ENCODE measurements at regions not wholly inside any gene's neighbourhood (a gene's known extent, or its start where the extent isn't known, plus 50 kb on each side); places are given as distances from the start of the nearest gene placed in this dataset.

- Mint-ChIP-seq H3K4me3 (no peak overlapping the region), H3K27ac (no peak overlapping the region), H3K36me3 (no peaks in the 10 kb centered on the region), H3K27me3 (peaks cover 1% of the 10 kb centered on the region), H3K4me1 (no peaks in the 10 kb centered on the region), H3K9me3 (no peaks in the 10 kb centered on the region)
These were observed 93.3 kb downstream of the FOXL1 start for GRCh38 chr16:86671486-86672178.

DNA sequence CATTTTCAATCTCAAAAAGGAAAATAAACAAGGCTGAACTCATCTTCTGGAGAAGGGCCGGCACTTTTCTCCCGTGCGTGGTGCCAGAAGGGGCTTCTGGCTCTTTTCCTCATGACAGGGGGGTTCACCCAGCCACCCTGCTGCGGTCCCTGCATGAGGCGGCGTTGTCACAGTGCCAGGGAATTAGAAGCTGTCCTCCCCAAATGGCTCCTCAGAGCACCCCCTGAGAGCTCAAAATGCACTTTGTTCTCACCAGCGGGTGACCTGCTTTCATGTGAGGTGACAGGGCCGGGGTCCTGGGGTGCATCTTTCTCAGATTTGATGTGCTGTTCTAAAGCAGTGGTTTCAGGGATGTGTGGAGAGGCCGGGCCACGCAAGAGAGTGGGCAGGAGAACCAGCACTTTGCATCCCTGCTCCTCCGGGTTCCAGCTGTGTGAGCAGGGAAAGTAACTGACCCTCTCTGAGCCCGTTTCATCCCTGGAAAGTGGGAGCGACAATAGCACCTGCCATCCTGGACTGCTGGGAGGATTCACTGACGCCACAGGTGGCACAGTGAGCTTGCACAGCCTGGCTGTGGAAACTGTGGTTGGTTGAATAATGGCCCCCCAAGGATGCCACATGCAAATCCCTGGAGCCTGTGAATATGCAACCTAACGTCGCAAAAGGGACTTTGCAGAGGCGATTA is 94.0 kb downstream of the FOXL1 start:
- Mint-ChIP-seq H3K36me3 (no peaks in the 10 kb centered on the region), H3K9me3 (no peaks in the 10 kb centered on the region), H3K27me3 (peaks cover 1% of the 10 kb centered on the region), H3K4me3 (no peak overlapping the region), H3K27ac (no peak overlapping the region), H3K4me1 (no peaks in the 10 kb centered on the region)

DNA sequence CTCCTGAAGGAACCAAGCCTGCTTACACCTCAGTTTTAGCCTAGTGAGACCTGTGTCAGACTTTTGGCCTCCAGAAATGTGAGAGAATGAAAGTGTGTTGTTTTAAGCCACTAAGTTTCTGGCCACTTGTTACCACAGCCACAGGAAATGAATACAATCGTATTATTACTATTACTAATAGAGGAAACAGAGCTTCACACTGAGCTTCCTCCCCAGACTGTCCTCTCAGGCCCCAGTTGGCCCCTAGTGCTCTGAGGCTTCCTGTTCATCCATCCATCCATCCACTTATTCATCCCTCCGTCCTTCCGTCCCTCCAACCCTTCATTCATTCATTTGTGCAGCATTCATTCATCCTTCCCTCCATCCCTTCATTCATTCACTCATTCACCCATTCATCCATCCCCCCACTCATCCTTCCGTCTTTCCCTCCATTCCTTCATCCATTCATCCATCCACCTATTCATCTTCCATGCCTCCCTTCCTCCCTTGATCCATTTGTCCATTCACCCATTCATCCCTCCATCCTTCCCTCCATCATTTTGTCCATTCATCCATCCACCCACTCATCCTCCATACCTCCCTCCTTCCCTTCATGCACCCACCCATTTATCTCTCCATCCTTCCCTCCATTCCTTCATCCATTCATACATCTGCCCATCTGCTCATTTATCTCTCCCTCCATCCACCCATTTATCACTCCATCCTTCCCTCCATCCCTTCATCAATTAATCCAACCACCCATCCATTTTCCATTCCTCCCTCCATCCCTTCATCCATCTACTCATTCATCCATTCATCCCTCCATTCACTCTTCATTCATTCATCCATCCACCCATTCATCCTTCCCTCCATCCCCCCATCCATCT is 95.0 kb downstream of the FOXL1 start:
- Mint-ChIP-seq H3K27ac (no peak overlapping the region), H3K9me3 (no peaks in the 10 kb centered on the region), H3K4me1 (no peaks in the 10 kb centered on the region), H3K27me3 (peaks cover 1% of the 10 kb centered on the region), H3K36me3 (no peaks in the 10 kb centered on the region), H3K4me3 (no peak overlapping the region)

DNA sequence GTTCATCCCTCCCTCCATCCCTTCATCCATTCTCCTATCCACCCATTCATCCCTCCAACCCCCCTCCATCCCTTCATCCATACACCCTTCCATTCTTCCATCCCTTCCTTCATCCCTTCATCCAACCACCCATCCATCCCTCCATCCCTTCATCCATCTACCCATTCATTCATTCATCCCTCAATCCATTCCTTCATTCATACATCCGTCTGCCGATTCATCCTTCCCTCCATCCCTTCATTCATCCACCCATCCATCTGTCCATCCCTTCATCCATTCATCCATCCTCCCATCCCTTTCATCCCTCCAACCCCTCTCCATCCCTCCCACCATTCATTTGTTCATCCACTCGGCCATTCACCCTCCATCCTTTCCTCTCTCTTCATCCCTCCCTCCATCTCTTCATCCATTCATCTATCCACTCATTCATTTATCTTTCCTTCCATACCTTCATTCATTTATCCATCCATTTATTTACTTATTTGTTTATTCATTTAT is 95.7 kb downstream of the FOXL1 start:
- Mint-ChIP-seq H3K4me1 (no peaks in the 10 kb centered on the region), H3K4me3 (no peak overlapping the region), H3K27me3 (peaks cover 1% of the 10 kb centered on the region), H3K9me3 (no peaks in the 10 kb centered on the region), H3K27ac (no peak overlapping the region), H3K36me3 (no peaks in the 10 kb centered on the region)

DNA sequence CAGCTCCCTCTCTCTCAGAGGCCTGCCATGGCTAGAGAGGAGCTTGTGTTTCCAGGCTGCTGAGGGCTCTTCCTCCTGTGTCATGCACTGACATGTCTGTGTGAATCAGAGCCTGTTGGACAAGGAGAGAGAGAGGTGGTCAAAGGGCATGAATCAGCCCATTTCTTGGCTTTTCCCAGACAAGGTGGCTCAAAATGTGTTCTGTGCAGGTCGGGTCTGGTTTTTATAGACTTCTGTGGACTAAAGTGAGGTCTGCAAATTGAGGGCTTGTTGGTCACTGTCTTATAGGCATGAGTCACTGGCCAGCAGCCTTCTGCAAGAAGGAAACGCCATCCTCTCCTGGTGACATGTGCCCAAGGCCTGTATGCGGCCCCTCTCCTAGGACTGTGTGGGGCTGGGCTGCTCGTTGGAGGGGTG is 97.9 kb downstream of the FOXL1 start:
- Mint-ChIP-seq H3K4me3 (no peak overlapping the region), H3K36me3 (no peaks in the 10 kb centered on the region), H3K27ac (no peak overlapping the region), H3K4me1 (no peaks in the 10 kb centered on the region), H3K9me3 (no peaks in the 10 kb centered on the region), H3K27me3 (peaks cover 1% of the 10 kb centered on the region)

GRCh38 chr16:86679490-86679889 is 101.1 kb downstream of the FOXL1 start:
- Mint-ChIP-seq H3K36me3 (no peaks in the 10 kb centered on the region), H3K4me3 (no peak overlapping the region), H3K9me3 (no peaks in the 10 kb centered on the region), H3K27ac (no peak overlapping the region), H3K4me1 (no peaks in the 10 kb centered on the region), H3K27me3 (peaks cover 7% of the 10 kb centered on the region)

GRCh38 chr16:86680162-86680561 is 101.8 kb downstream of the FOXL1 start:
- peaks cover 7% of the 10 kb centered on the region for H3K27me3 Mint-ChIP-seq
- H3K27ac Mint-ChIP-seq = no peak overlapping the region
- H3K36me3 Mint-ChIP-seq = no peaks in the 10 kb centered on the region
- no peak overlapping the region for H3K4me3 Mint-ChIP-seq
- H3K4me1 Mint-ChIP-seq = no peaks in the 10 kb centered on the region
- H3K9me3 Mint-ChIP-seq = no peaks in the 10 kb centered on the region

DNA sequence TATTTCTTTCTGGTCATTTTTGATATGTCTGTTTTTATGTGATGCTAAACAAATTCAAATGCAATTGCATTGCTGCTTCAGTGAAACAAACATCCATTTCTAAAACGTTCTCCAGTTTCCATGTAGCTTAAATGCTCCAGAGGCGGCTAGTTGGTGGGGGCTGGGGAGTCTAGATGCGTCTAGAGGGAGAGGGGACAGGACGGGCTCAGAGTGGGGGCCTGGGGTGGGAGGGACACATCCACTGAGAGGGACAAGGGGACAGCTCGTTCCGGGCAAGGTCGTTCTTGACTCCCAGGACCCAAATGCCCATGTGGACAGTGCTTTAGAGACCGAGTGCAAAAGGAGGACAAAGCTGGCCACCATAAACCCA is 102.3 kb downstream of the FOXL1 start:
- Mint-ChIP-seq H3K27ac (no peak overlapping the region), H3K4me1 (no peaks in the 10 kb centered on the region), H3K27me3 (peaks cover 7% of the 10 kb centered on the region), H3K36me3 (no peaks in the 10 kb centered on the region), H3K4me3 (no peak overlapping the region), H3K9me3 (no peaks in the 10 kb centered on the region)

DNA sequence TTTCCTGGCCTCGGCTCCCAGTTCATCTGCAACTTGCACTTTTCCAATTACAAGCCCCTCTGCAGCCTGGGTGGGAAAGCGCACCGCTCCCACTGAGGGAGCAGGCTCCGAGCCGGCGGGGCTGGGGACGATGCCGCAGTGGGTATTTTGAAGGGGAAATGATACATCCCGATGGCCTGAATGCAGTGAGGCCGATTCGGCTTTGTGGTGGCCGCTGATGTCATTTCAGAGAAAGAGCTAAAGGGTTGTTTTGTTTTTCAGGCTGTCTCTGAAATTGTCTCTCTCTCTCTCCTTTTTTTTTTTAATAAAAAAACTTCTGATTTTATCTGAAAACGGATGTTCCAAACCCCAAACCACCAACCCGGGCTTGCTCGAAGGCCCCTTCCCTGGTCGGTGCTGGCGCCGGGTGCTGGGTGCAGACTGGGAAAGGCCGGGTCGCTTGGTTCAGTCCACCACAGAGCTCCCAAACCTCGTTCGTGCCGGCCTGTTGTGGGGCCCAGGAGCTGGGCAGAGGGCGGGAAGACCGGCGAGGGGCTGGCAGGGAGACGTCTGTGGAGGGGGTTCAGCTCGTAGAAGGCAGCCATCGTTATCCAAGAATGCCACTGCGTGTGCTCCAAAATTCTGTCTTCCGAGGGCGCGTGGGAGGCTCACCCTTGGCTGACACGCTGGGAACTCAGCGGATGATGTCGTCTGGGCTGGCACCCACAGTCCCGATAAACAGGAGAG is 102.8 kb downstream of the FOXL1 start:
- no peak overlapping the region for H3K4me3 Mint-ChIP-seq
- H3K36me3 Mint-ChIP-seq = no peaks in the 10 kb centered on the region
- H3K27me3 Mint-ChIP-seq = peaks cover 7% of the 10 kb centered on the region

GRCh38 chr16:86681757-86682106 is 103.4 kb downstream of the FOXL1 start:
- no peaks in the 10 kb centered on the region for H3K36me3 Mint-ChIP-seq
- H3K9me3 Mint-ChIP-seq = no peaks in the 10 kb centered on the region
- peaks cover 7% of the 10 kb centered on the region for H3K27me3 Mint-ChIP-seq
- H3K4me1 Mint-ChIP-seq = no peaks in the 10 kb centered on the region
- H3K27ac Mint-ChIP-seq = no peak overlapping the region
- H3K4me3 Mint-ChIP-seq = no peak overlapping the region

More for the DNA sequence above, 102.8 kb downstream of the FOXL1 start:
- H3K9me3 Mint-ChIP-seq = no peaks in the 10 kb centered on the region
- H3K27ac Mint-ChIP-seq = no peak overlapping the region
- H3K4me1 Mint-ChIP-seq = no peaks in the 10 kb centered on the region

- H3K9me3 Mint-ChIP-seq = no peaks in the 10 kb centered on the region
- no peaks in the 10 kb centered on the region for H3K4me1 Mint-ChIP-seq
- no peak overlapping the region for H3K27ac Mint-ChIP-seq
- H3K4me3 Mint-ChIP-seq = no peak overlapping the region
- H3K27me3 Mint-ChIP-seq = peaks cover 8% of the 10 kb centered on the region
- no peaks in the 10 kb centered on the region for H3K36me3 Mint-ChIP-seq
These were observed 104.0 kb downstream of the FOXL1 start for GRCh38 chr16:86682219-86682904.

DNA sequence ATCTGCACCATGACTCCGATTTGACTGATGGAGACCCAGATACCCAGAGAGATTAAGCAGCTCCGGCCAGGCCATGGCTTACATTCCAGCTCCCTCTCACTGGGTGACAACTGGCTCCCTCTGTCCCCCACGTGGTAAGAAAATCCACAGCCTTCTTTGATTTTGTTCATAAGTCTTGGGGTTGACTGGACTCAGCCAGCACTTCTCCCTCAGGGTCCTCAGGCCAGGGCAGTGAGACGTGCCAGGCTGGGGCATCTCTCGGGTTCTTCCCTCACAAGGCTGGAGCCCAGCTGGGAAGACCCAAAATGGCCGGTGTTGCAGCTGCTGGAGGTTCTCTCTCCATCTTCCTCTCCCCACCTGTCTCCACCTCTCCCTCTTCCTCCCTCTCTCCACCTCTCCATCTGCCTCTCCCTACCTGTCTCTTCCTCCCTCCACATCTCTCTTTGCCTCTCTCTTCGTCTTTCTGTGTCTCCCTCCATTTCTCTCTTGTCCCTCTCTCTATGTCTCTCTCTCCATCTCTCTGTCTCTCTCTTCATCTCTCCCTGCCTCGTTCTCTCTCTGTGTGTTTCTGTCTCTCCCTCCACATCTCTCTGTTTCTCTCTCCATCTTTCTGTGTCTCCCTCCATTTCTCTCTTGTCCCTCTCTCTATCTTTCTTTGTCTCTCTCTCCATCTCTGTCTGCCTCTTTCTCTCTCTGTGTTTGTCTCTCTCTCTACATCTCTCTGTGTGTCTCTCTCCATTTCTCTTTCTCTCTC is 105.3 kb downstream of the FOXL1 start:
- no peaks in the 10 kb centered on the region for H3K9me3 Mint-ChIP-seq
- no peaks in the 10 kb centered on the region for H3K4me1 Mint-ChIP-seq
- H3K27ac Mint-ChIP-seq = no peak overlapping the region
- H3K4me3 Mint-ChIP-seq = no peak overlapping the region
- peaks cover 8% of the 10 kb centered on the region for H3K27me3 Mint-ChIP-seq
- no peaks in the 10 kb centered on the region for H3K36me3 Mint-ChIP-seq

- H3K9me3 Mint-ChIP-seq = no peaks in the 10 kb centered on the region
- no peaks in the 10 kb centered on the region for H3K4me1 Mint-ChIP-seq
- H3K4me3 Mint-ChIP-seq = no peak overlapping the region
- peaks cover 8% of the 10 kb centered on the region for H3K27me3 Mint-ChIP-seq
- H3K27ac Mint-ChIP-seq = no peak overlapping the region
- H3K36me3 Mint-ChIP-seq = no peaks in the 10 kb centered on the region
These were observed 106.7 kb downstream of the FOXL1 start for GRCh38 chr16:86685076-86685475.

- no peak overlapping the region for H3K4me3 Mint-ChIP-seq
- no peaks in the 10 kb centered on the region for H3K9me3 Mint-ChIP-seq
- no peaks in the 10 kb centered on the region for H3K4me1 Mint-ChIP-seq
These were observed 112.6 kb downstream of the FOXL1 start for GRCh38 chr16:86690970-86691369.

More at GRCh38 chr16:86690970-86691369, 112.6 kb downstream of the FOXL1 start:
- Mint-ChIP-seq H3K27me3 (peaks cover 4% of the 10 kb centered on the region), H3K36me3 (no peaks in the 10 kb centered on the region), H3K27ac (no peak overlapping the region)

Data from activated naive CD4-positive, alpha-beta T cell treated with anti-CD3 and anti-CD28 coated beads, Interleukin-2, amount 50 U/mL, for 24 hours (primary cell).